Endothelial cell of umbilical vein (primary cell): ENCODE measurements at regions not wholly inside any gene's neighbourhood (a gene's known extent, or its start where the extent isn't known, plus 50 kb on each side); places are given as distances from the start of the nearest gene placed in this dataset.

Experiments used
- BruUV-seq: library from RNA; stranded (reverse); fragments of 400-500 nt; replicated peaks from 2 replicates; lab custom pipeline; 2021; lab: Mats Ljungman, UMichigan
- CTCF ChIA-PET: fragments of 300-600, 350-600 bp; sonication (Branson Sonifier 250); formaldehyde crosslinking; loops from one replicate; lab custom pipeline; 2021; ENCODE audit warnings: antibody characterized with exemption, inconsistent platforms; lab: Charles Lee
- POLR2A ChIA-PET: fragments of 300-600, 350-600 bp; sonication (Branson Sonifier 250); formaldehyde crosslinking; loops from one replicate; lab custom pipeline; 2021; ENCODE audit warnings: antibody characterized with exemption, inconsistent platforms; lab: Charles Lee
- DNase-seq: peaks from one replicate; pipeline ENCODE4 v3.0.0-alpha.2; 2011; ENCODE audit warnings: low read depth, low spot score
- FAIRE-seq: peaks from 2 replicates; lab custom pipeline; 2011; peaks lifted over from hg19 to GRCh38; lab: Jason Lieb, UNC
- H2AFZ ChIP-seq: 2 replicates; pipeline ENCODE4 v1.6.0; 2012; ENCODE audit warnings: low read depth, low read length, control low read depth, inconsistent platforms
- H3K27ac ChIP-seq: 2 replicates; pipeline ENCODE4 v1.5.1; 2011; ENCODE audit warnings: low read depth, mild to moderate bottlenecking, control low read depth, low read length, moderate library complexity; ENCODE audit not compliant: insufficient read depth
- H3K27me3 ChIP-seq, 2 experiments: 2 replicates each; pipeline versions ENCODE4 v1.6.0 to v1.6.1; 2011; ENCODE audit warnings: low read length in 2 of 2, mixed read lengths in 1 of 2; ENCODE audit not compliant: control insufficient read depth in 2 of 2, insufficient read depth in 2 of 2
- H3K36me3 ChIP-seq, 2 experiments: 2 replicates in 1 of 2; 3 replicates in 1 of 2; pipeline ENCODE4 v1.5.1; 2011; ENCODE audit warnings: low read length in 2 of 2, mild to moderate bottlenecking in 1 of 2, moderate library complexity in 1 of 2; ENCODE audit not compliant: control insufficient read depth in 2 of 2, insufficient read depth in 2 of 2; ENCODE audit errors: extremely low read depth in 1 of 2
- H3K4me1 ChIP-seq: 3 replicates; pipeline ENCODE4 v1.5.1; 2011; ENCODE audit warnings: mild to moderate bottlenecking, low read length; ENCODE audit not compliant: control insufficient read depth, insufficient read depth; ENCODE audit errors: extremely low read depth
- H3K4me2 ChIP-seq: 2 replicates; pipeline ENCODE4 v1.6.1; 2011; ENCODE audit warnings: low read length, control low read depth, mixed read lengths; ENCODE audit not compliant: insufficient read depth
- H3K4me3 ChIP-seq, 3 experiments: fragments of 200-600 bp in 1 of 3; sonication (generic), shearing (Covaris generic) in 1 of 3; replicated peaks in 1 of 3; 2 replicates each; pipeline ENCODE4 v1.5.1; 2011 to 2016; ENCODE audit warnings: control low read depth in 3 of 3, low read length in 3 of 3, mild to moderate bottlenecking in 2 of 3, inconsistent platforms in 1 of 3, low read depth in 1 of 3, moderate library complexity in 1 of 3; ENCODE audit not compliant: insufficient read depth in 1 of 3
- H3K79me2 ChIP-seq: 2 replicates; pipeline ENCODE4 v1.6.0; 2012; ENCODE audit warnings: low read length, inconsistent platforms; ENCODE audit not compliant: control insufficient read depth, insufficient read depth
- H3K9ac ChIP-seq: replicated peaks from 2 replicates; pipeline ENCODE3; 2011; ENCODE audit warnings: low read length, control low read depth; ENCODE audit not compliant: insufficient read depth; ENCODE audit errors: extremely low read depth
- H3K9me1 ChIP-seq: replicated peaks from 3 replicates; pipeline ENCODE4 v1.6.0; 2011; ENCODE audit warnings: mild to moderate bottlenecking, low read length; ENCODE audit not compliant: control insufficient read depth, insufficient read depth; ENCODE audit errors: extremely low read depth
- H3K9me3 ChIP-seq: replicated peaks from 2 replicates; pipeline ENCODE4 v1.5.1; 2012; ENCODE audit warnings: low read length, inconsistent platforms; ENCODE audit not compliant: control insufficient read depth, insufficient read depth
- H4K20me1 ChIP-seq: replicated peaks from 2 replicates; pipeline ENCODE3; 2011; ENCODE audit warnings: mild to moderate bottlenecking, low read length; ENCODE audit not compliant: control insufficient read depth, insufficient read depth; ENCODE audit errors: extremely low read depth
- CTCF ChIP-seq, 2 donors: IDR thresholded peaks; 1 replicate in 1 of 2; 2 replicates in 1 of 2; pipeline ENCODE4 v1.5.1; 2011; ENCODE audit warnings: low read length in 2 of 2, mild to moderate bottlenecking in 2 of 2, moderate library complexity in 2 of 2, control low read depth in 1 of 2, inconsistent platforms in 1 of 2, low read depth in 1 of 2; ENCODE audit not compliant: insufficient read depth in 1 of 2; ENCODE audit errors: extremely low read depth in 1 of 2
- EZH2 ChIP-seq: IDR thresholded peaks from 2 replicates; pipeline ENCODE4 v1.6.1; 2012; ENCODE audit warnings: borderline replicate concordance, low read depth, mild to moderate bottlenecking, moderate library complexity, low read length, inconsistent platforms; ENCODE audit not compliant: severe bottlenecking
- FOS ChIP-seq: IDR thresholded peaks from 2 replicates; pipeline ENCODE4 v1.6.1; 2011; ENCODE audit warnings: mild to moderate bottlenecking, low read length, moderate library complexity, borderline replicate concordance; ENCODE audit not compliant: insufficient read depth
- GATA2 ChIP-seq: IDR thresholded peaks from 2 replicates; pipeline ENCODE4 v1.7.0; 2011; ENCODE audit warnings: low read depth, mild to moderate bottlenecking, moderate library complexity, mixed read lengths, low read length; ENCODE audit not compliant: insufficient read length, insufficient read depth
- JUN ChIP-seq: IDR thresholded peaks from 2 replicates; pipeline ENCODE4 v1.6.1; 2011; ENCODE audit warnings: borderline replicate concordance, low read depth; ENCODE audit not compliant: insufficient read length, insufficient read depth
- MYC ChIP-seq: IDR thresholded peaks from one replicate; pipeline ENCODE4 v1.6.1; 2011; ENCODE audit warnings: mild to moderate bottlenecking, low read depth, low read length
- POLR2A ChIP-seq: IDR thresholded peaks from 2 replicates; pipeline ENCODE4 v1.6.1; 2012; ENCODE audit warnings: low read depth, mild to moderate bottlenecking, control low read depth, low read length
- POLR2AphosphoS5 ChIP-seq: IDR thresholded peaks from 2 replicates; pipeline ENCODE4 v1.6.1; 2012; ENCODE audit warnings: low read depth, mild to moderate bottlenecking, control low read depth, low read length, moderate library complexity; ENCODE audit not compliant: insufficient read depth
- dilution Hi-C: fragments of 300-500 bp; cut with MboI; formaldehyde crosslinking; loops from one replicate; pipeline ENCODE4 v1.15.0; 2019; ENCODE audit warnings: low sequenced_read_pairs; ENCODE audit not compliant: extremely low pct_ligation_motif_present
- intact Hi-C: fragments of 100-400 bp; cut with micrococcal nuclease; formaldehyde crosslinking; loops from one replicate; pipeline ENCODE4 v1.10.0; 2022
- TF ChIP-seq, protein P1 (sequence below): IDR thresholded peaks from 2 replicates; pipeline ENCODE4 v1.6.1; 2011; ENCODE audit not compliant: insufficient read depth, insufficient read length

DNA sequence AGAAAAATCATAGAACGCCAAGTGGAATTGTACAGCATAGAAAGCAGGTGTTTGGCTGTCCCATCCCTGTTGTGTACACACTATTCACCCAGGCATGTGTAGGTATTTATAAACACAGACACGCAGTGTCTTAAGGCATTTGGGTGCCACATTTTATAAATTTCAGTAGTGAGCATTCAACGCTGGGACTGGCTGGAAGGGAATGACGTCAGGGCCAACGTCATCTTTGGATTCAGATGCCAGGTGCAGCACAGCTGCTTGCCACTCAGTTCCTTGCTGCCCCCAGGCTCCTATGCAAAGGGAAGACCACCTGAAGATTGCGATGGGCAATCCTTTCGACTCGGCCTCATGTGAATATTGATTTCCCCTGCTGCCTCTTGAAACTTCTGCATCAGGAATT, 461.7 kb upstream of the SOX11 start:
- TF ChIP-seq CTCF (IDR thresholded peaks at IDR 0.05; ENCODE audit: extremely low read depth in 1 of 2, insufficient read depth in 1 of 2, low read depth in 1 of 2, low read length in 2 of 2) = no peak
- TF ChIP-seq FOS = no peak
- no peak for TF ChIP-seq POLR2AphosphoS5
- TF ChIP-seq GATA2 = no peak
- no peak for TF ChIP-seq EZH2
- TF ChIP-seq, protein P1, sequence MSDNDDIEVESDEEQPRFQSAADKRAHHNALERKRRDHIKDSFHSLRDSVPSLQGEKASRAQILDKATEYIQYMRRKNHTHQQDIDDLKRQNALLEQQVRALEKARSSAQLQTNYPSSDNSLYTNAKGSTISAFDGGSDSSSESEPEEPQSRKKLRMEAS = no peak
- TF ChIP-seq MYC = no peak
- TF ChIP-seq JUN = no peak
- TF ChIP-seq POLR2A = no peak
- CTCF ChIA-PET = no interaction called here
- dilution Hi-C loops = no loop called here

More for the DNA sequence above, 461.7 kb upstream of the SOX11 start:
- Histone ChIP-seq H4K20me1 (no peaks in the 10 kb centered on the region), H3K9me1 (no peaks in the 10 kb centered on the region), H3K9me3 (peaks cover 2% of the 10 kb centered on the region), H3K4me2 (no peak overlapping the region), H3K9ac (no peak overlapping the region), H3K27ac (no peak overlapping the region), H3K36me3 (no peaks in the 10 kb centered on the region), H3K4me1 (no peaks in the 10 kb centered on the region), H3K79me2 (no peaks in the 10 kb centered on the region), H3K4me3 (no peak overlapping the region), H3K27me3 (no peaks in the 10 kb centered on the region), H2AFZ (no peak overlapping the region)
- intact Hi-C loops = no loop called here
- FAIRE-seq (no peak), DNase-seq (no peak)
- BruUV-seq = no TSS peak
- POLR2A ChIA-PET = no interaction called here
